Mucosa of gallbladder (tissue), 1 donor: ENCODE measurements at regions not wholly inside any gene's neighbourhood (a gene's known extent, or its start where the extent isn't known, plus 50 kb on each side); places are given as distances from the start of the nearest gene placed in this dataset.
"Not testable (repeated sequence)": the region's sequence is repeated elsewhere in the genome, so short reads cannot be mapped to it uniquely, and the experiment has no call there.

Experiments used
- DNase-seq: peaks from one replicate; pipeline ENCODE4 v3.0.0-alpha.2; 2020; ENCODE audit warnings: low spot score
- donor health status: DM: no; HTN: no; CAD: no.

DNA sequence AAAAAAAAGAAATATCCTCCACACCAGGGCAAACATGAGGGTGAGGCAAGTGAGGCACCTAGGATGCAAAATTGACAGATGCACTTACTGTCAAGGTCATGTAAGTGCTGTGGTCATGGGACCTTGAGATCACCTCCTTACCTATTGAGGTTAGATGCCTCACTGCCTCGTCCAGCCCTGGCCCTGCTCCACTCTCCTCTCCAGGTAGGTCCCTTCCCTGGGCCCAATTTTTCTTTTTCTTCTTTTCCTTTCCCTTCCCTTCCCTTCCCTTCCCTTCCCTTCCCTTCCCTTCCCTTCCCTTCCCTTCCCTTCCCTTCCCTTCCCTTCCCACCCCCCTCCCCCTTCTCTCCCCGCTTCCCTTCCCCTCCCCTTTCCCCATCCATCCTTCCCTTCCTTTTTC is 71.1 kb upstream of the DLG1 start:
- DNase-seq, result no peak

- DNase-seq, result no peak
Observed at GRCh38 chr3:197368821-197369220, 70.4 kb upstream of the DLG1 start.

- no peak for DNase-seq
Observed at GRCh38 chr3:197368330-197368729, 69.9 kb upstream of the DLG1 start.

GRCh38 chr3:197367081-197367780 is 68.8 kb upstream of the DLG1 start:
- DNase-seq, result no peak

- DNase-seq, result no peak
Observed at GRCh38 chr3:197366301-197367044, 68.1 kb upstream of the DLG1 start.

- DNase-seq, result no peak
Observed at GRCh38 chr3:197365586-197365985, 67.2 kb upstream of the DLG1 start.

DNA sequence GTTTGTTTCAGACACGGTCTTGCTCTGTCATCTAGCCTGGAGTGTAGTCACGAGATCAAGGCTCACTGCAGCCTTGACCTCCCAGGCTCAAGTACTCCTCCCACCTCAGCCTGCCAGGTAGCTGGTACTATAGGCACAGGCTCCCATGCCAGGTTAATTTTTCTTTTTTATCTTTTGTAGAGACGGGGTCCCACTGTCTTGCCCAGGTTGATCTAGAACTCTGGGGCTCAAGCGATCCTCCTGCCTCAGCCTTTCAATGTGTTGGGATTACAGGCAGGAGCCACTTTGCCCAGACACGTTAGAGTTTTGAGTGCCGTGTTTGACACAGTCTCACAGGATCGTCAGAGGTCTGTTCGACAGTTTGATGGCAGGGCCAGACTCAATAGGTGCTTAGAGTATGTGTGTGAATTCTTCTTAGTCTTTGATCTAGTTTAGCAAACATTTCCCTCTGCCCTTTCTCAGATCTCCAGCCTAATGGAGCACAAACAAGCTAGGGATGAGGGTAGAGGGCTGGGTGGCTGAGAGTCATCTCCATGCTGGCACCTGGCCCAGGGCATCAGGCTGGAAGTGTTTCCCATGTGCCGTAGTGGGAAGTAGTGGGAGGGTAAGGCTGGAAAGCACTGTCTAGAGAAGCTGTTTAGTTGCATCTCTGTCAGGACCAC is 66.1 kb upstream of the DLG1 start:
- no peak for DNase-seq

GRCh38 chr3:197363553-197364409 is 65.4 kb upstream of the DLG1 start:
- no peak for DNase-seq

GRCh38 chr3:197362081-197362480 is 63.7 kb upstream of the DLG1 start:
- no peak for DNase-seq

GRCh38 chr3:197360095-197360494 is 61.7 kb upstream of the DLG1 start:
- not testable (repeated sequence) for DNase-seq

GRCh38 chr3:197359476-197359875 is 61.1 kb upstream of the DLG1 start:
- not testable (repeated sequence) for DNase-seq

GRCh38 chr3:197356741-197357140 is 58.3 kb upstream of the DLG1 start:
- no peak for DNase-seq

DNA sequence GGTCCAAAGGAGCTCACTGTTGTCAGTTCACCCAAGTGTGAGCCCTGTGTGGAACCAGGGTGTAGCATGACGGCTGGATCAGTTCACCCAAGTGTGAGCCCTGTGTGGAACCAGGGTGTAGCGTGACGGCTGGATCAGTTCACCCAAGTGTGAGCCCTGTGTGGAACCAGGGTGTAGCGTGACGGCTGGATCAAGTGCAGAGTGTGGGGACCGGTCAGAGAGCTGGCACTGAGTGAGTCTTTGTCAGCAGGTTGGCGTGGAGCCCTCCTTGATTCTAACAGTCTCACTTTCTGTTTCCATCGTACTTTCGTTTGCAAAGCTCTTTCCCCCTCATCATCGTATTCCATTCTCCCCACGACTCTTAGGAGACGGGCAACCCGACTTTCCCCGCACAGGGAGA is 57.9 kb upstream of the DLG1 start:
- DNase-seq, result no peak

DNA sequence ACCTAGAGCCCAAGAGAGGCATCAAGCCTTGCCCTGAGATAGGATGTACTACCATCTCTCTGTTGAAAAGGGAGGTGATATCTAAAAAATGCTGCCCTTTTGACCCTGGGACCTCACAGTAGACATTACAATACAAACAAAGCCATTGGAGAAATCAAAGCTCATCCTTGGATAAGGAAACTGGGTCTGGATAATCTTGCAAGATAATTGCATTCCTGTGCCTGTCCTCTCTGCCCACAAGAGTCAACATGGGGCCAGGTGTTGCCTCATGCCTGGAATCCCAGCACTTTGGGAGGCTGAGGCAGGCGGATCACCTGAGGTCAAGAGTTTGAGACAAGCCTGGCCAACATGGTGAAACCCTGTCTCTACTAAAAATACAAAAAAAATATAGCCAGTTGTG is 57.3 kb upstream of the DLG1 start:
- DNase-seq, result no peak

GRCh38 chr3:197354568-197355001 is 56.2 kb upstream of the DLG1 start:
- peak; percentile 37 for DNase-seq

GRCh38 chr3:197353867-197354567 is 55.6 kb upstream of the DLG1 start:
- no peak for DNase-seq

- DNase-seq, result no peak
Observed at GRCh38 chr3:197353001-197353866, 54.8 kb upstream of the DLG1 start.

- no peak for DNase-seq
Observed at GRCh38 chr3:197352382-197352781, 54.0 kb upstream of the DLG1 start.

DNA sequence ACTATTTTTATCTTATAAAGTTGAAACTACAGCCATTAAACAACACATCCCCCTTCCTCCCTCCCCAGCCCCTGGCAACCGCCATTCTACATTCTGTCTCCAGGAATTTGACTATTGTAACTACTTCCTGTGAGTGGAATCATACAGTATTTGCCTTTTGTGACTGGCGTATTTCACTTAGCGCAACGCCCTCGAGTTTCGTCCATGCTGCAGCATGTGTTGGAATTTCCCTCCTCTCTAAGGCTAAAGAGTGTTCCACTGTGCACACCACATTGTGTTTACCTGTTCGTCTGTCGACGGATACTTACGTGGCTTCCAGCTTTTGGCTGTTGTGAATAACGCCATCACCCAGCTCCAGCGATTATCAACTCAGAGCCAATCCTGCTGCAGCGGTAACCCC is 52.0 kb upstream of the DLG1 start:
- DNase-seq, result no peak

- no peak for DNase-seq
Observed at GRCh38 chr3:197349368-197349767, 51.0 kb upstream of the DLG1 start.
